ENCODE measurements at regions not wholly inside any gene's neighbourhood (a gene's known extent, or its start where the extent isn't known, plus 50 kb on each side); places are given as distances from the start of the nearest gene placed in this dataset.

DNA sequence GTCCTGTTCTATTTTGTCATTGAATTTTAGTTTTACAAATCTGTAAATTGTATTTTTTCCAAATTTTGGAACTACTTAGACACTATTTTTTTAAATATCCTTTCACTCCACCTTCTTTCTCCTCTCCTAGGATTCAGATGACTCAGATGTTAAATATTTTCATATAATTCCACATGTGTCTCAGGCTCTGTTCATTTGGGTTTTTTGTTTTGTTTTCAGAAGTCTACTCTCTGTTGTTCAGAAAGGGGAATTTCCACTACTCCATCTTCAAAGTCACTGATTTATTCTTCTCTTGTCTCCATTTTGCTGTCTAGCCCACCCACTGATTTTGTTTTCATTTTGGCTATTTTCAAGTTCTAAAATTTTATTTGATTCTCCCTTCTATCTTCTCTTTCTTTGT, 264.0 kb upstream of the SLIT2 start:
- no peak for DNase-seq

DNA sequence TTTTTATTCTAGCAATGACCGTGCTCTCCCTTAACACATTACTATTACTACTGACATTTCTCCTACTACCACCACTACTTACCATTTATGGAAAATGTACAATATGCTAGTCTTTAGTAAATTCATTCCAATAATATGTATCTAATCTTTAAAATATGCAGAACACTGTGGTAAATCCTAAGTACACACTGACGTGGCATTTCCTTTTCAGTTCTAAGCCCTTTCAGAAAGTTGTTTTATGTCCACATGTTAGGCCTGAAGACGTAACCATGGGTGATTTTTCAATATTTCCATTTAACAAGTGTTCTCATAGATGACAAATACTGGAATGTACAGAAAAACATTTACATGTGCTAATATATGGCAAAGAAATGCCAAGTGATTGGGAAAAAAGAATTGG, 268.6 kb upstream of the SLIT2 start:
- DNase-seq: no peak

GRCh38 chr4:19982556-19982955, 269.1 kb upstream of the SLIT2 start:
- DNase-seq: no peak

GRCh38 chr4:19971829-19972228, 279.9 kb upstream of the SLIT2 start:
- no peak for DNase-seq

DNA sequence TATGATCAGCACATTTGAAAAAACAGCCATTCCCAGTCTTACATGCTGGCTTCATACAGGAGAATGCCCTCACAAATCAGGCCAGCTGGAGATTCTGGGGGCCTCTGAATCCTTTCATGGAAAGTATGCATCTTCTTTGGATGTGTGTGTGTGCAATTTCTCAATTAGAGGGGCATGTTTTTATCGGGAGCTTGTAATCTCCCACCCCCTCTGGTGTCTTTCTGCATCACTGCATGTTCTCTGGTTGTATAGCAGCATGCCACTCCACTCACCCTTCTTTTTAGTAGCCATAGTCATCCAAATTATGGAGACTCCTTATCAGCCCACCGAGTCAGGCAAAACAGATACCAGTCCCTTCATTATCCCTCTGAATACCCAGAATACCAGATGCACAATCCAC, 282.2 kb upstream of the SLIT2 start:
- no peak for DNase-seq

- DNase-seq: no peak
Measured at GRCh38 chr4:19961091-19961490, 290.6 kb upstream of the SLIT2 start.

DNA sequence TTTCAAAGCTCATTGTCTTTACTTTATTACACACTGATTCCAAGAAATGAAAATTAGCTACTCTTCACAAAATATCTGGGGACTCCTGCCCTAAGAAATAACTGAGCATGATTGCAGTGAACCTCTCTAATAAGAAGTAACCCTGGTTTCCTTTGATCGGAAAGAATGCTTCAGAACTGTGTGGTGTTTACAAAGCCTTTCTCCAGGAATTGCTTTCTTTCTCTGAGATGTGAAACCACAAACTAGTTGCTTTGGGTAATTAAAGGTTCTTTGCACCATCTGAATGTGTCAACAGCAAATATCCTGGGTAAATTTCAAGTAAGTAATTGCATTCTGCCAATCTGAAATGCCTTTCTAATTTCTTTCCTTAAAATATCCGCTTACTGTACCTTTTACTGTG, 292.9 kb upstream of the SLIT2 start:
- no peak for DNase-seq

GRCh38 chr4:19947349-19947748, 304.4 kb upstream of the SLIT2 start:
- DNase-seq: no peak

DNA sequence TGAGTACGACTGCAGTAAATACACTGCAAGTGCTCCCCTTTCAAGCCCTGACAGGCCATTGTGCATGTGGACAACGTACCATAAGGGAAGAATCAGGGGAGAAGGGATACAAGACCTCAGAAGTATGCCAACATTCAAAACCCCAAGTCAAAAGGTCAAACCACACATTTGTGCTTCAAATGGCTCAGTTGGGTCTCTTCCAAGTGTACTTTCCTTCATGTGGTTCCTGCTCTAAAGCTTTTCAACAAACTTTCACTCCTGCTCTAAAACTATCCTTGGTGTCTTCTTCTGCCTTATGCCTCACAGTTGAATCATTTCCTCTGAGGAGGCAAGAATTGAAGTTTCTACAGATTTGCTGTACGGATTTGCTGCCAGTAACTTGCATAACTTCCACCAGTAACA, 305.7 kb upstream of the SLIT2 start:
- no peak for DNase-seq

- DNase-seq: no peak
Measured at GRCh38 chr4:19945501-19945900, 306.2 kb upstream of the SLIT2 start.

GRCh38 chr4:19944806-19945205, 306.9 kb upstream of the SLIT2 start:
- DNase-seq: no peak

GRCh38 chr4:19944251-19944650, 307.5 kb upstream of the SLIT2 start:
- no peak for DNase-seq

DNA sequence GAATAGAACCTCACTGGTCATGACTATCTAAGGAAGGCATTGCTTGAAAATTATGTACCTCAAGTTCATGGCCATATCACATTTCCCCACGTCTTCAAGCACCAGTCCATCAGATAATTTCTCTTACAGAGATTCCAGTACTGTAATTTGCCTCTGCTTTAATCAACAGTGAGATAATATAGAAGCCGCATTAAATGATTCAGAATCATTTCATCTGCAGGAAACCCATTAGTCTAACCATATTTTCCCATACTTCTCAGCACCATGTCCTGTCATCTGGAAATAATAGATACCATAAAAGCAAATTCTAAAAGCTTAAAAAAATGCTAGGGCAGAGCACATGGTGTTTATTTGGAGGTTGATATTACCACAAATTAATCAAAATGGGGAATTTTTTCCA, 310.3 kb upstream of the SLIT2 start:
- DNase-seq: no peak

- DNase-seq: no peak
Measured at GRCh38 chr4:19940861-19941260, 310.8 kb upstream of the SLIT2 start.

DNA sequence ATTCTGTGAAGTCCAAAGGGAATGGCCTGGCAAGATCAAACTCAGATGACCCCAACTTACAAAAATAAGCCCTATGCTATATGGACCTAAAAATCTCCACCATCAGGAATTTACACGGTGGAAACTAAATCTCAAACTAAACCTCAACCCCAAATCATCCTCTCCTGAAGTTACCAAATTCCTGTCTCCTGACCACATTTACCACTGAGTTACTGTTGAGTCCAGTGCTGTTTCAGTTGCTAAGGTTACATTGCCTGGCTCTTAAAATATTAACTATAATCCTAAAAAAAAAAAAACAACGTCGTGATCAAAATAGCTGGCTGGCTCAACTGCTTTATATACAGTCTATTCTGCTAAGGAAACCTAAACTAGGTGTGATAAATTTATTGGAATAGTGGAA, 315.2 kb upstream of the SLIT2 start:
- no peak for DNase-seq

- DNase-seq: no peak
Measured at GRCh38 chr4:19930742-19931141, 321.0 kb upstream of the SLIT2 start.

GRCh38 chr4:19927381-19927780, 324.3 kb upstream of the SLIT2 start:
- no peak for DNase-seq

DNA sequence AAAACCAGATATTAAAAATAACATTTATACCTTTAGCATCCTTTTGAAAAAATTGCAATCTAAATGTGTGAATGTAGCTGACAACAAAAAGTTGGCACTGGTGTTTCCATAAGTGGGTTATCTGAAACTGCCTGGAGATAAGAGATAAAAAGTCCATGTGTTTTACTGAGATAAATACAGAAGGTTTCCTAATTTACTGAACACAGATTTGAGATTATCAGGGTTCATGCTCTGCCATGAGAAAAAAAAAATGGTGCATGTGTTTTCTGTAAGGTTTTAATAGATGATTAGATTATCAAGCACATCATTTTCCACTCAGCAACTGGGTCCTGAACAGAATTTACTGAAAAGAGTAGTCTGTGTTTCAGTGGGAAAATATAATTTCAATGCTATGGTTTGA, 326.2 kb upstream of the SLIT2 start:
- no peak for DNase-seq

- no peak for DNase-seq
Measured at GRCh38 chr4:19924761-19925160, 326.9 kb upstream of the SLIT2 start.

DNA sequence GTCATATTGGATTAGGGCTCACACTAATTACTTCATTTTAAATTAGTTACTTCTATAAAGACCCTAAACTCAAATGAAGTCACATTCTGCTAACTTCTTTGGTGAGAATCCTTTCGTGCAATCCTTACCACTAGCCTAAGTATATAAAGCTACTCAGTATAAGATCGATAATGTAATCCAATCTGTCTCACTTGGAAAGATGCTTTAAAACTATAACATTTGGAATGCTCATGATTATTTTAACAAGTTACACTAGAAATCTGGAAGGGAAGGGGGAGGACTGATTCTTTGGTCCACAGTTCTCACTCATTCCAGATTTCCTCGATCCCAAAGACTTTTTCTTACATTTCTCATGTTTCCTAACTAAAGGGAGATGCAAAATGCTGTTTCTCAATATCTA, 336.4 kb upstream of the SLIT2 start:
- no peak for DNase-seq

- DNase-seq: no peak
Measured at GRCh38 chr4:19913650-19914049, 338.1 kb upstream of the SLIT2 start.

GRCh38 chr4:19910861-19911525, 340.7 kb upstream of the SLIT2 start:
- DNase-seq: no peak

- no peak for DNase-seq
Measured at GRCh38 chr4:19905024-19905423, 346.7 kb upstream of the SLIT2 start.

- DNase-seq: no peak
Measured at GRCh38 chr4:19888587-19888986, 363.1 kb upstream of the SLIT2 start.

GRCh38 chr4:19883841-19884240, 367.9 kb upstream of the SLIT2 start:
- DNase-seq: no peak

GRCh38 chr4:19880206-19880605, 371.5 kb upstream of the SLIT2 start:
- no peak for DNase-seq

All from NCI-H510A (cell line).